Activated CD4-positive, alpha-beta T cell treated with anti-CD3 and anti-CD28 coated beads, Interleukin-2, amount 50 U/mL, for 4 hours (primary cell): ENCODE measurements at regions not wholly inside any gene's neighbourhood (a gene's known extent, or its start where the extent isn't known, plus 50 kb on each side); places are given as distances from the start of the nearest gene placed in this dataset.
"Not testable (repeated sequence)": the region's sequence is repeated elsewhere in the genome, so short reads cannot be mapped to it uniquely, and the experiment has no call there.

Experiments used
- DNase-seq, 2 experiments: peaks; one replicate each; pipeline ENCODE4 v3.0.0-alpha.2; 2020

- not testable (repeated sequence) for DNase-seq
Observed at GRCh38 chr2:113386780-113387433, 50.6 kb upstream of the ZNG1B start.

- DNase-seq: not testable (repeated sequence)
Observed at GRCh38 chr2:113379621-113380020, 57.9 kb upstream of the ZNG1B start.

GRCh38 chr2:113376913-113377445 is 60.5 kb upstream of the ZNG1B start:
- no peak for DNase-seq

GRCh38 chr2:113376253-113376912 is 61.1 kb upstream of the ZNG1B start:
- DNase-seq: no peak

- DNase-seq: not testable (repeated sequence)
Observed at GRCh38 chr2:113374857-113375256, 62.6 kb upstream of the ZNG1B start.

GRCh38 chr2:113372258-113372834 is 65.1 kb upstream of the ZNG1B start:
- not testable (repeated sequence) for DNase-seq

GRCh38 chr2:113370478-113371091 is 66.9 kb upstream of the ZNG1B start:
- peak; percentile 57 to 60 for DNase-seq

- DNase-seq: no peak
Observed at GRCh38 chr2:113370030-113370429, 67.5 kb upstream of the ZNG1B start.

GRCh38 chr2:113368581-113368980 is 68.9 kb upstream of the ZNG1B start:
- not testable (repeated sequence) for DNase-seq

- not testable (repeated sequence) for DNase-seq
Observed at GRCh38 chr2:113366821-113367220, 70.7 kb upstream of the ZNG1B start.

GRCh38 chr2:113365791-113366190 is 71.7 kb upstream of the ZNG1B start:
- DNase-seq: not testable (repeated sequence)

GRCh38 chr2:113365290-113365689 is 72.2 kb upstream of the ZNG1B start:
- not testable (repeated sequence) for DNase-seq

- DNase-seq: no peak
Observed at GRCh38 chr2:113361051-113361450, 76.4 kb upstream of the ZNG1B start.

GRCh38 chr2:113357071-113357470 is 78.3 kb upstream of the PAX8 start:
- DNase-seq: no peak

GRCh38 chr2:113356284-113356683 is 77.6 kb upstream of the PAX8 start:
- DNase-seq: not testable (repeated sequence)

GRCh38 chr2:113355339-113356015 is 76.8 kb upstream of the PAX8 start:
- not testable (repeated sequence) for DNase-seq

GRCh38 chr2:113351375-113352355 is 72.9 kb upstream of the PAX8 start:
- no peak for DNase-seq

GRCh38 chr2:113343800-113344199 is 65.1 kb upstream of the PAX8 start:
- not testable (repeated sequence) for DNase-seq

- no peak for DNase-seq
Observed at GRCh38 chr2:113342650-113343049, 63.9 kb upstream of the PAX8 start.

GRCh38 chr2:113341870-113342253 is 63.1 kb upstream of the PAX8 start:
- not testable (repeated sequence) for DNase-seq

GRCh38 chr2:113341191-113341869 is 62.6 kb upstream of the PAX8 start:
- DNase-seq: no peak
